ENCODE measurements at regions not wholly inside any gene's neighbourhood (a gene's known extent, or its start where the extent isn't known, plus 50 kb on each side); places are given as distances from the start of the nearest gene placed in this dataset.
"Not testable (repeated sequence)": the region's sequence is repeated elsewhere in the genome, so short reads cannot be mapped to it uniquely, and the experiment has no call there.

GRCh38 chr20:30164389-30164788, 1093.1 kb upstream of the DEFB115 start:
- DNase-seq (ENCODE audit: low read depth, low spot score): not testable (repeated sequence)

- no peak for DNase-seq (ENCODE audit: low read depth, low spot score)
Observed at GRCh38 chr20:30167540-30167939, 1089.9 kb upstream of the DEFB115 start.

GRCh38 chr20:30168025-30168799, 1089.3 kb upstream of the DEFB115 start:
- DNase-seq (ENCODE audit: low read depth, low spot score): no peak

GRCh38 chr20:30168800-30169138, 1088.7 kb upstream of the DEFB115 start:
- no peak for DNase-seq (ENCODE audit: low read depth, low spot score)

- no peak for DNase-seq (ENCODE audit: low read depth, low spot score)
Observed at GRCh38 chr20:30175681-30176080, 1081.8 kb upstream of the DEFB115 start.

DNA sequence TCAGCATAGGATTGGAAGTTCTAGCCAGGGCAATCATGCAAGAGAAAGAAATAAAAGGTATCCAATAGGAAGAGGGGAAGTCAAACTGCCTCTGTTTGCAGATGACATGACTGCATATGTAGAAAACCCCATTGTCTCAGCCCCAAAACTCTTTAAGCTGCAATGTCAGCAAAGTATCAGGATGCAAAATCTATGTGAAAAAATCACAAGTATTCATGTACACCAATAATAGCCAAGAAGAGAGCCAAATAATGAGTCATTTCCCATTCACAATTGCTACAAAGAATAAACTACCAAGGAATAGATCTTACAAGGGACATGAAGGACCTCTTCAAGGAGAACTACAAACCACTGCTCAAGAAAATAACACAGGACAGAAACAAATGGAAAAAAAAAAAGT, 1074.3 kb upstream of the DEFB115 start:
- not testable (repeated sequence) for DNase-seq (ENCODE audit: low read depth, low spot score)

DNA sequence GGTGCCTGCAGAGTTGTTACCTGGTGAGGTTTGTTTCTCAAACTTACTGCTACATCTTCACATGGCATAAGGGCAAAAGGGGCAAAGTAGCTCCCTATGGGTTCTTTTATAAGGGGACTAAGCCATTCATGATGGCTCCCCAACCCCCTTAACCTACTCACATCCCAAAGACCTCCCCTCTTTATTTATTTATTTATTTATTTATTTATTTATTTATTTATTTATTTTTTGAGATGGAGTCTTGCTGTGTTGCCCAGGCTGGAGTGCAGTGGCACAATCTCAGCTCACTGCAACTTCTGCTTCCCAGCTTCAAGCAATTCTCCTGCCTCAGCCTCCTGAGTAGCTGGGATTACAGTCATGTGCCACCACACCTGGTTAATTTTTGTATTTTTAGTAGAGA, 1065.7 kb upstream of the DEFB115 start:
- DNase-seq (ENCODE audit: low read depth, low spot score): not testable (repeated sequence)

DNA sequence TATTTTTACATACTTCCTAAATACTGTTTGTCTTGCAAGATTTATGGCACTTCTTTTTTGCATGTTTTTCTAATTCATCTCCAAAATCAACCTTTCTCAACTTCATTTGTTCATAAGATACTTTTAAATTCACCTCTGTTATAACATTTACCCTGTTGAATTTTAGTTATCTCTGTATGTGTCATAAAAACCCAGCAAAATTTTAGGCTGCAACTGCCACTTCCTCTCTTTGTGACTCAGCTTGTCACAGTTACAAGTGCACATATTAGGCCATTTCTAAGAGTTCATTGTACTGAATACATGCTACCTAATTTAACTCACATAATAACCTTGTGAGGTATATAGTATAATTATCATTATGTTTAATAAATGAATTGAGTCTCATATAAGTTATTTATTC, 1023.0 kb upstream of the DEFB115 start:
- DNase-seq (ENCODE audit: low read depth, low spot score): not testable (repeated sequence)

DNA sequence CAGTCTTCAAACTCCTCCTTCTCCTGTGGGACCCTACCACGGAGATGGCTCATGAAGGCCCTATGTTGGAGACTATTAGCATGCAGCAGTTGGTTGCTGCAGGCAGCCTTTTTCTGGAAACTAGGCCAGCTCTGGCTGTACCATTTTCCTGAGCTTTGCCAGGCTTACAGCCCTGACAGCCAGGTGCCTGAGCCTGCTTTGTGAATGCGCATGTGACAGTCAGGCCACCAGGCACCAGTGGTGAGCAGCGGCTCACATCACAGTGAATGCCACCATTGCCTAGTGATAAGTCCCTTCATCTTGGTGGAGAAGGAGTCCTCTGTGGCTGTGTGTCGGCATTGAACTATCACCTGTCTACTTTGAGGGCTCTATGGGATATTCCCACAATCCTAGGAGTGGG, 982.4 kb upstream of the DEFB115 start:
- DNase-seq (ENCODE audit: low read depth, low spot score): not testable (repeated sequence)

GRCh38 chr20:30281584-30282197, 975.8 kb upstream of the DEFB115 start:
- no peak for DNase-seq (ENCODE audit: low read depth, low spot score)

- DNase-seq (ENCODE audit: low read depth, low spot score): not testable (repeated sequence)
Observed at GRCh38 chr20:30283476-30284280, 973.8 kb upstream of the DEFB115 start.

DNA sequence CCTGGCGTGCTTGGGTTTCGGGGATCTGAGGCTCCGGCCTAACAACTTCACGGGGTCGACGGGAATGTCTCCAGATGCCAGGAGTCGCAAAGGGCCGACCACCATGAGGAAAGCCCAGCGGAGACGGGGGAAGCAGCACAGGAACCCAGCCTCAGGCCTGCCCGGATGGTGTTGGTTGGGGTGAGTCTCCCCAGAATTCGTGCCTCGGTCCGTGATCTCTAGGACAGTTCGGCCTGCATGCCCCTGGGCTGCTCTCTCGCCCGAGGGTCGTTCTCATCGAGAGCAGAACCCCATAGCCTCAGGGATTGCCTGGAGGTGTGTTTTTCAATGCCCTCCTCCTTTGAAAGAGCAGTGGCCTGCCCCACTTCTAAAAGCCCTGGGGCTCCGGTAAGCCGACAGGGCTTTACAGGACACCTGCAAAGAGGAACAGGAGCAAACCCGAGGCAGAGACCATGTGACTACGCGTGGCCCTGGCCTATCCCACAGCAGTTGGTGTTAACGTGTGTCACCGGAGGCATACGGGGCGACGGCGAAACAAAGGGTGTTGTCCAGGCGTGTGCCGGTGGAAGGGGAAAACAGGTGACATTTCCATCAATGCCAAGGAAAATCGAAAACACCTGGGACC, 973.1 kb upstream of the DEFB115 start:
- no peak for DNase-seq (ENCODE audit: low read depth, low spot score)

- DNase-seq (ENCODE audit: low read depth, low spot score): no peak
Observed at GRCh38 chr20:30285677-30286076, 971.8 kb upstream of the DEFB115 start.

DNA sequence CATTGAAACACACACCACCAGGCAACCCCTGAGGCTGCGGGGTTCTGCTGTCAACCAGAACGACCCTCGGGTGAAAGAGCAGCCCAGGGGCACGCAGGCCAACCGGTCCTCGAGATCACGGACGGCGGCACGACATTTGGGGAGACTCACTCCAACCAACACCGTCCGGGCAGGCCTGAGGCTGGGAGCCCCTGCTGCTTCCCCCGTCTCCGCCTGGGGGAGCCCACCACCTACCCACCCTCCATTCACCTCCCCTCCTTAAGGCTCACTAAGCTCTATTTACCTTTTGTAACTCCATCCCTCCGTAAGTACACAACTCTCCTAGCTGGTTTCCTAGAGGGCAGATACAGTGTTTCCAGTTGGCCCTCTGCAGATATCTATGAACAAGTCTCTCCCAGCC, 971.3 kb upstream of the DEFB115 start:
- no peak for DNase-seq (ENCODE audit: low read depth, low spot score)

GRCh38 chr20:30287459-30287858, 970.0 kb upstream of the DEFB115 start:
- not testable (repeated sequence) for DNase-seq (ENCODE audit: low read depth, low spot score)

DNA sequence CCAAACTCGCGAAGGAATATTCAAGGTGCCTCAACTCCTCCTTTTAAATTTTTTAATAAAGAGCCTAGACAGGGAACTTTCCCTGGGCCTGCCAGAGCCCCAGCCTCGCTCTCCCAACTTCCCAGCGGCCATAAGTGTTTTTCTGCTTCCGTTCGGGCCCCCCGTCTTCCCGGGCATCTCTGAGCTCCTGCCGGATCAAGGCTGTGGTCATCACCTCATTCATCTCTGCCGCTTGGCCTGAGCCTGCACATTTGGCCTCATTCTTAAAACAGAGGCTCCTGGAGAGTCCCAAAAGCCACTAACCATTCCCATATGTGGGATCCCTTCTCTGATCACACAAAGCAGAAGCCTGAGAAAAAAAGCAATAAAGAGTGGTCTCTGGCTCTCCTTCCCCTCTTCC, 969.1 kb upstream of the DEFB115 start:
- DNase-seq (ENCODE audit: low read depth, low spot score): no peak

DNA sequence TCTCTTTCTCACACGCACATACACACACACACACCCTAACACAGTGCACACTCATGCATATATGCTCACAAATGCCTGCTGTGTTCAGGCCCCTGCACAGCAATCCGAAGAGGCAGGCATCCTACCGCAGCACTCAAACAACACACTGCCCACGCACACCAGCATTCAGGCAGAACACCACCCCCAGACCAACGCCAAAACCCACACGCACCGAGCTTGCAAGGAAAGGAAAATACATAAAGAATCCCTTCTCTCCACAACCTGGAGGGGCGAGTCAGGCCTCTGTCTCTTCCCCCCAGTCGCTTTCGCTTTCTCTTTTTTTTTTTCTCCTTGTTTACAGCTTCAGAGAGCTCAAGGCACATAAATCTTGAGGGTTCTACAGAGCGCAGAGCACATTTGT, 968.4 kb upstream of the DEFB115 start:
- not testable (repeated sequence) for DNase-seq (ENCODE audit: low read depth, low spot score)

- not testable (repeated sequence) for DNase-seq (ENCODE audit: low read depth, low spot score)
Observed at GRCh38 chr20:30289711-30290141, 967.7 kb upstream of the DEFB115 start.

- DNase-seq (ENCODE audit: low read depth, low spot score): not testable (repeated sequence)
Observed at GRCh38 chr20:30290361-30291063, 967.0 kb upstream of the DEFB115 start.

DNA sequence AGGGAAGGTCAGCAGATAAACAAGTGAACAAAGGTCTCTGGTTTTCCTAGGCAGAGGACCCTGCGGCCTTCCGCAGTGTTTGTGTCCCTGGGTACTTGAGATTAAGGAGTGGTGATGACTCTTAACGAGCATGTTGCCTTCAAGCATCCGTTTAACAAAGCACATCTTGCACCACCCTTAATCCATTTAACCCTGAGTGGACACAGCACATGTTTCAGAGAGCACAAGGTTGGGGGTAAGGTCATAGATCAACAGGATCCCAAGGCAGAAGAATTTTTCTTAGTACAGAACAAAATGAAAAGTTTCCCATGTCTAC, 966.4 kb upstream of the DEFB115 start:
- DNase-seq (ENCODE audit: low read depth, low spot score): not testable (repeated sequence)

DNA sequence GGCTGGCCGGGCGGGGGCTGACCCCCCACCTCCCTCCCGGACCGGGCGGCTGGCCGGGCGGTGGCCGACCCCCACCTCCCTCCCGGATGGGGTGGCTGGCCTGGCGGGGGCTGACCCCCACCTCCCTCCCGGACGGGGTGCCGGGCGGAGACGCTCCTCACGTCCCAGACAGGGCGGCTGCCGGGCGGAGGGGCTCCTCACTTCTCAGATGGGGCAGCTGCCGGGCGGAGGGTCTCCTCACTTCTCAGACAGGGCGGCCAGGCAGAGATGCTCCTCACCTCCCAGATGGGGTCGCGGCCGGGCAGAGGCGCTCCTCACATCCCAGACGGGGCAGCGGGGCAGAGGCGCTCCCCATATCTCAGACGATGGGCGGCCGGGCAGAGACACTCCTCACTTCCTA, 965.8 kb upstream of the DEFB115 start:
- not testable (repeated sequence) for DNase-seq (ENCODE audit: low read depth, low spot score)

- not testable (repeated sequence) for DNase-seq (ENCODE audit: low read depth, low spot score)
Observed at GRCh38 chr20:30295396-30295795, 962.1 kb upstream of the DEFB115 start.

Measured in iPS DF 19.7 (cell line).